ENCODE measurements at regions not wholly inside any gene's neighbourhood (a gene's known extent, or its start where the extent isn't known, plus 50 kb on each side); places are given as distances from the start of the nearest gene placed in this dataset.

- TF ChIP-seq POLR2A (IDR thresholded peaks at IDR 0.05; ENCODE audit: low read length) (no peak), GATA1 (IDR thresholded peaks at IDR 0.05; ENCODE audit: low read depth, low read length) (no peak)
Observed at GRCh38 chr5:14928661-14929060, 57.1 kb upstream of the ANKH start.
